SK-N-SH treated with all-trans-retinoic acid at 6 μM for 48 hours (cell line): ENCODE measurements at regions not wholly inside any gene's neighbourhood (a gene's known extent, or its start where the extent isn't known, plus 50 kb on each side); places are given as distances from the start of the nearest gene placed in this dataset.

Experiments used
- PPARA ChIP-seq: fragments of 250-450 bp; sonication (Bioruptor Pico); IDR thresholded peaks from 2 replicates; pipeline ENCODE4 v1.5.0; 2020; ENCODE audit warnings: mild to moderate bottlenecking, borderline replicate concordance
- ZC3H10 ChIP-seq: fragments of 250-450 bp; sonication (Bioruptor Pico); IDR thresholded peaks from 2 replicates; pipeline ENCODE4 v1.5.1; 2021; ENCODE audit warnings: mild to moderate bottlenecking, moderate library complexity
- ZFP3 ChIP-seq: fragments of 250-450 bp; sonication (Bioruptor Pico); IDR thresholded peaks from 2 replicates; pipeline ENCODE4 v1.5.0; 2020; ENCODE audit warnings: mild to moderate bottlenecking, moderate library complexity
- ZNF70 ChIP-seq: fragments of 450-650 bp; formaldehyde crosslinking; IDR thresholded peaks from 2 replicates; pipeline ENCODE4 v1.5.0; 2020; ENCODE audit warnings: mild to moderate bottlenecking, moderate library complexity
- TF ChIP-seq, protein P1 (sequence below): fragments of 250-450 bp; sonication (Bioruptor Pico); IDR thresholded peaks from 2 replicates; pipeline ENCODE4 v1.8.0; 2020; ENCODE audit warnings: mild to moderate bottlenecking, moderate library complexity, borderline replicate concordance

DNA sequence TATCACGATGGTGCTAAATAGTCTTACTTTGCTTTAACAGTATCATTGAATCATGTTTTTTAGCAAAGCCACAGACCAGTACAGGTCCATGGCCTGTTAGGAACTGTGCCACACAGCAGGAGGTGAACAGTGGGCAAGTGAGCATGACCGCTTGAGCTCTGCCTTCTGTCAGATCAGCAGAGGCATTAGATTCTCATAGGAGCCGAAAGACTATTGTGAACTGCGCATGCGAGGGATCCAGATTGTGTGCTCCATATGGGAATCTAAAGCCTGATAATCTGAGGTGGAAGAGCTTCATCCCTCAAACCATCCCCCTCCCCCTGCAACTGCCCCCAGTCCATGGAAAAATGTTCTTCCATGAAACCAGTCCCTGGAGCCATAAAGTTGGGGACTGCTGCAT lies 102.3 kb upstream of the OSR1 start:
- TF ChIP-seq PPARA (no peak), ZNF70 (CRISPR knock-in tag) (no peak), ZFP3 (CRISPR knock-in tag) (no peak), ZC3H10 (CRISPR knock-in tag) (no peak)
- TF ChIP-seq, protein P1, sequence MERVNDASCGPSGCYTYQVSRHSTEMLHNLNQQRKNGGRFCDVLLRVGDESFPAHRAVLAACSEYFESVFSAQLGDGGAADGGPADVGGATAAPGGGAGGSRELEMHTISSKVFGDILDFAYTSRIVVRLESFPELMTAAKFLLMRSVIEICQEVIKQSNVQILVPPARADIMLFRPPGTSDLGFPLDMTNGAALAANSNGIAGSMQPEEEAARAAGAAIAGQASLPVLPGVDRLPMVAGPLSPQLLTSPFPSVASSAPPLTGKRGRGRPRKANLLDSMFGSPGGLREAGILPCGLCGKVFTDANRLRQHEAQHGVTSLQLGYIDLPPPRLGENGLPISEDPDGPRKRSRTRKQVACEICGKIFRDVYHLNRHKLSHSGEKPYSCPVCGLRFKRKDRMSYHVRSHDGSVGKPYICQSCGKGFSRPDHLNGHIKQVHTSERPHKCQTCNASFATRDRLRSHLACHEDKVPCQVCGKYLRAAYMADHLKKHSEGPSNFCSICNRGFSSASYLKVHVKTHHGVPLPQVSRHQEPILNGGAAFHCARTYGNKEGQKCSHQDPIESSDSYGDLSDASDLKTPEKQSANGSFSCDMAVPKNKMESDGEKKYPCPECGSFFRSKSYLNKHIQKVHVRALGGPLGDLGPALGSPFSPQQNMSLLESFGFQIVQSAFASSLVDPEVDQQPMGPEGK, result no peak
